GM12873 (cell line): ENCODE measurements at regions not wholly inside any gene's neighbourhood (a gene's known extent, or its start where the extent isn't known, plus 50 kb on each side); places are given as distances from the start of the nearest gene placed in this dataset.

ENCODE experiments used
- CTCF ChIP-seq: IDR thresholded peaks from 2 replicates; pipeline ENCODE4 v1.5.1; 2012; ENCODE audit warnings: low read depth, mild to moderate bottlenecking, moderate library complexity, low read length, control low read depth; ENCODE audit not compliant: insufficient read depth; ENCODE audit errors: missing control alignments

GRCh38 chr14:54211551-54212308 is 185.1 kb upstream of the CDKN3 start:
- TF ChIP-seq CTCF: no peak

- no peak for TF ChIP-seq CTCF
Measured at GRCh38 chr14:54213536-54213935, 183.3 kb upstream of the CDKN3 start.

GRCh38 chr14:54216827-54217226 is 180.0 kb upstream of the CDKN3 start:
- TF ChIP-seq CTCF: no peak

- TF ChIP-seq CTCF: no peak
Measured at GRCh38 chr14:54219261-54220070, 177.3 kb upstream of the CDKN3 start.

GRCh38 chr14:54220071-54220703 is 176.6 kb upstream of the CDKN3 start:
- TF ChIP-seq CTCF: no peak

GRCh38 chr14:54220704-54221431 is 175.9 kb upstream of the CDKN3 start:
- TF ChIP-seq CTCF: no peak
